Ovary (tissue), 3 donors: ENCODE measurements at regions not wholly inside any gene's neighbourhood (a gene's known extent, or its start where the extent isn't known, plus 50 kb on each side); places are given as distances from the start of the nearest gene placed in this dataset.

Experiments
- CTCF ChIP-seq, 3 donors: fragments of 450-650 bp in 2 of 3; fragments of 200-600 bp in 1 of 3; IDR thresholded peaks; one replicate each; pipeline versions ENCODE4 v1.5.1 to v1.8.0; 2016 to 2022; ENCODE audit warnings: antibody characterized with exemption in 3 of 3, mild to moderate bottlenecking in 1 of 3
- POLR2A ChIP-seq: fragments of 450-650 bp; IDR thresholded peaks from one replicate; pipeline ENCODE4 v1.6.1; 2017; ENCODE audit warnings: antibody characterized with exemption, mild to moderate bottlenecking, moderate library complexity
- donor health status: DM: no; HTN: no; CAD: no.

GRCh38 chr5:166722939-166723338 is 1568.5 kb upstream of the WWC1 start:
- TF ChIP-seq POLR2A: no peak
- TF ChIP-seq CTCF (IDR thresholded peaks at IDR 0.05): no peak
